Peyer's patch (tissue), 4 donors: ENCODE measurements at regions not wholly inside any gene's neighbourhood (a gene's known extent, or its start where the extent isn't known, plus 50 kb on each side); places are given as distances from the start of the nearest gene placed in this dataset.

Experiments used
- DNase-seq, 3 donors: peaks; one replicate each; pipeline ENCODE4 v3.0.0-alpha.2; 2017 to 2019
- H3K27ac ChIP-seq, 4 donors: fragments of 200-600 bp; sonication (generic); one replicate each; pipeline ENCODE4 v1.5.1; 2016 to 2019
- H3K27me3 ChIP-seq, 2 donors: fragments of 200-600 bp; sonication (generic); one replicate each; pipeline ENCODE4 v1.5.1; 2019
- H3K36me3 ChIP-seq, 3 donors: fragments of 200-600 bp; sonication (generic); one replicate each; pipeline ENCODE4 v1.5.1; 2016 to 2019
- H3K4me1 ChIP-seq, 4 donors: fragments of 200-600 bp; sonication (generic); one replicate each; pipeline ENCODE4 v1.5.1; 2016 to 2019
- H3K4me3 ChIP-seq, 4 donors: fragments of 200-600 bp; sonication (generic); 1 replicate in 3 of 4; 2 replicates in 1 of 4; pipeline ENCODE4 v1.5.1; 2016 to 2019; ENCODE audit warnings: mild to moderate bottlenecking in 1 of 4
- H3K9me3 ChIP-seq, 4 donors: fragments of 200-600 bp; sonication (generic); one replicate each; pipeline ENCODE4 v1.5.1; 2016 to 2019; ENCODE audit warnings: mild to moderate bottlenecking in 1 of 4
- POLR2A ChIP-seq, 2 donors: fragments of 450-650 bp; IDR thresholded peaks; one replicate each; pipeline ENCODE4 v1.5.1; 2017; ENCODE audit warnings: antibody characterized with exemption in 2 of 2, mild to moderate bottlenecking in 2 of 2, moderate library complexity in 2 of 2
- TF ChIP-seq, protein P1 (sequence below), 6 experiments: fragments of 450-650 bp in 4 of 6; fragments of 200-600 bp in 2 of 6; sonication (generic) in 1 of 6; IDR thresholded peaks; one replicate each; pipeline ENCODE4 v1.5.1; 2017 to 2019; ENCODE audit warnings: antibody characterized with exemption in 6 of 6, mild to moderate bottlenecking in 3 of 6, moderate library complexity in 1 of 6

DNA sequence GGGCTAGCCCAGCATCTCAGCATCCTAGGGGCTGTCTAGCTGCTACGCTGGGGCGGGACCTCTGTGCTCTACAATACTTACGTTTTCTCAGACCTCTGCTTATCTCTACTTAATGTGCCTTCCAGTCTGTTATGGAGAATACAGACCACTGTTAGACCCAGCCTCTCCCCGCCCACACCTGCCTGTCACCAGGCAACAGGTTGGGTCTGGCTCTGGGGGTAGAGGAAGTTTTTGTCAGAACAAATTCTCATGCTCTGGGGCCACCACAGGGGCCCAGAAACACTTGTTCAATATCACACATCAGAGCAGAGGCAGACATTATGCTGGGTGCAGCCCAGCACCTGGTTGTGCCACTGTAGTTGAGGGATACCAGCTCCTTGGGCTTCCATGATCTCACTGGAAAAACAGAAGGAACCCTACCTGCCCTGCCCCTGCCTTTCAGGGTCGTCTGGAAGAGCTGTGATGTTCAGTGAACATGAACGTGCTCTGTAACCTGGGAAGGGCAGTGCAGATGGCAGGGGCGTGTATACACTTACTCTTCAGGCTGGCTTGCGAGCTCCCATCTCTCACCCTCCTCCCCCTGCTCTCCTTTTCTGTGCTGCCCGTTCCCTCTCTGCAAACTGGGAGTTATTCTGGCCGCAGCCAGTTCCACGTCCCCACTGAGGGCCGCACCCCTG is 135.2 kb upstream of the PODXL start:
- no peaks in the 10 kb centered on the region for H3K36me3 ChIP-seq
- no peak overlapping the region for H3K4me3 ChIP-seq
- H3K27me3 ChIP-seq: no peaks in the 10 kb centered on the region
- no peak overlapping the region for H3K27ac ChIP-seq
- TF ChIP-seq, protein P1, sequence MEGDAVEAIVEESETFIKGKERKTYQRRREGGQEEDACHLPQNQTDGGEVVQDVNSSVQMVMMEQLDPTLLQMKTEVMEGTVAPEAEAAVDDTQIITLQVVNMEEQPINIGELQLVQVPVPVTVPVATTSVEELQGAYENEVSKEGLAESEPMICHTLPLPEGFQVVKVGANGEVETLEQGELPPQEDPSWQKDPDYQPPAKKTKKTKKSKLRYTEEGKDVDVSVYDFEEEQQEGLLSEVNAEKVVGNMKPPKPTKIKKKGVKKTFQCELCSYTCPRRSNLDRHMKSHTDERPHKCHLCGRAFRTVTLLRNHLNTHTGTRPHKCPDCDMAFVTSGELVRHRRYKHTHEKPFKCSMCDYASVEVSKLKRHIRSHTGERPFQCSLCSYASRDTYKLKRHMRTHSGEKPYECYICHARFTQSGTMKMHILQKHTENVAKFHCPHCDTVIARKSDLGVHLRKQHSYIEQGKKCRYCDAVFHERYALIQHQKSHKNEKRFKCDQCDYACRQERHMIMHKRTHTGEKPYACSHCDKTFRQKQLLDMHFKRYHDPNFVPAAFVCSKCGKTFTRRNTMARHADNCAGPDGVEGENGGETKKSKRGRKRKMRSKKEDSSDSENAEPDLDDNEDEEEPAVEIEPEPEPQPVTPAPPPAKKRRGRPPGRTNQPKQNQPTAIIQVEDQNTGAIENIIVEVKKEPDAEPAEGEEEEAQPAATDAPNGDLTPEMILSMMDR (IDR thresholded peaks at IDR 0.05): no peak
- TF ChIP-seq POLR2A (IDR thresholded peaks at IDR 0.05): no peak
- DNase-seq: no peak
- no peaks in the 10 kb centered on the region for H3K9me3 ChIP-seq
- peaks cover 0 to 8% (median 0%) of the 10 kb centered on the region in 4 donors for H3K4me1 ChIP-seq

DNA sequence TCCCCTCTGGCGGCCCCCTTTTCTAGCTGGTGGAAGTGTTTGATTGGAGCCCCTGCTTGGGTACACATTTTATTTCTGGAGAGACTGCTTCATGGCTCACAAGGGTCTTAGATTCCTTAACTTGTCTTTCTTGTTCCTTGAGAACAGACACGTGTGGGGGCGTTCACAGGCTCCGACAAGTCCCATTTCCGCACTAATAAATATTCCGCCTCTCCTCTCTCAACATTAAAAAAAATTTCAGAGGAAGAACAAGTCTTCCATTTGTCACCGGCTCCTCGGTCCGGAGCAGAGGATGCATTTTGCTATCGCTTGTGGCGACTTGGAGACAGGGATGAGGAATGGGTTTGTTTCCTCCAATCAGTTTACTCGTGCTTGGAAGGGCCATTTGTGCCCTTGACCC is 134.0 kb upstream of the PODXL start:
- no peaks in the 10 kb centered on the region for H3K36me3 ChIP-seq
- DNase-seq: no peak
- H3K27me3 ChIP-seq: no peaks in the 10 kb centered on the region
- H3K9me3 ChIP-seq: no peaks in the 10 kb centered on the region
- H3K27ac ChIP-seq: no peak overlapping the region
- TF ChIP-seq POLR2A (IDR thresholded peaks at IDR 0.05): no peak
- TF ChIP-seq, protein P1 (IDR thresholded peaks at IDR 0.05): no peak
- H3K4me1 ChIP-seq: peaks cover 0 to 8% (median 0%) of the 10 kb centered on the region in 4 donors
- H3K4me3 ChIP-seq: no peak overlapping the region

DNA sequence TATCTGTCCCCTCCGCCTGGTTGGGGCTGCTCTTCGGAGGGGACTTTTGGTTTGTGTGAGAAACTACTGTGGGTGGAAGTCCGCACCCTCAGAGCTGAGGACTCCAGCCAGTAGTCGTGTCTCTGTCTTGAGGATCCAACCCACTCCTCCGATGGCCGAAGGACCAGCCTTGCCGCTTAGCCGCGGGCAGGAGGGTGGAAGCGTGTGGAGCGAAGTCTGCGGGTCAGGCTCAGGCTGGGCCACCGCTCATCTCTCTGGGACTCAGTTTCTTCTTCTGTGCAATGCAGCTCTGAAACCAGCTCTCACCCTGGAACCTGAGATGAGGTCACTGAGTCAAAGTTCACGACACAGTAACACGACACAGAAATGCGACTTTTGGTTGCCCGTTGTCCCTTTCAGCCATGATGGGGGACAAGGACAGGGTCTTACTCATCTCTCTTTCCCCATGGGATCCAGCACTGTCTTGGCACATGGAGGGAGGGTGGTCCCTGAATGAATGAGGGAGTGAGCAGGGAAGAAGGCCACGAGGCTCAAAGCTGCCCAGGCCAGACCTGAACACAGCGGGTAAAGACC is 133.3 kb upstream of the PODXL start:
- Histone ChIP-seq H3K9me3 (no peaks in the 10 kb centered on the region), H3K36me3 (no peaks in the 10 kb centered on the region), H3K27ac (no peak overlapping the region), H3K4me1 (peaks cover 0 to 8% (median 0%) of the 10 kb centered on the region in 4 donors), H3K4me3 (no peak overlapping the region), H3K27me3 (no peaks in the 10 kb centered on the region)
- TF ChIP-seq POLR2A (IDR thresholded peaks at IDR 0.05): no peak
- DNase-seq: no peak

DNA sequence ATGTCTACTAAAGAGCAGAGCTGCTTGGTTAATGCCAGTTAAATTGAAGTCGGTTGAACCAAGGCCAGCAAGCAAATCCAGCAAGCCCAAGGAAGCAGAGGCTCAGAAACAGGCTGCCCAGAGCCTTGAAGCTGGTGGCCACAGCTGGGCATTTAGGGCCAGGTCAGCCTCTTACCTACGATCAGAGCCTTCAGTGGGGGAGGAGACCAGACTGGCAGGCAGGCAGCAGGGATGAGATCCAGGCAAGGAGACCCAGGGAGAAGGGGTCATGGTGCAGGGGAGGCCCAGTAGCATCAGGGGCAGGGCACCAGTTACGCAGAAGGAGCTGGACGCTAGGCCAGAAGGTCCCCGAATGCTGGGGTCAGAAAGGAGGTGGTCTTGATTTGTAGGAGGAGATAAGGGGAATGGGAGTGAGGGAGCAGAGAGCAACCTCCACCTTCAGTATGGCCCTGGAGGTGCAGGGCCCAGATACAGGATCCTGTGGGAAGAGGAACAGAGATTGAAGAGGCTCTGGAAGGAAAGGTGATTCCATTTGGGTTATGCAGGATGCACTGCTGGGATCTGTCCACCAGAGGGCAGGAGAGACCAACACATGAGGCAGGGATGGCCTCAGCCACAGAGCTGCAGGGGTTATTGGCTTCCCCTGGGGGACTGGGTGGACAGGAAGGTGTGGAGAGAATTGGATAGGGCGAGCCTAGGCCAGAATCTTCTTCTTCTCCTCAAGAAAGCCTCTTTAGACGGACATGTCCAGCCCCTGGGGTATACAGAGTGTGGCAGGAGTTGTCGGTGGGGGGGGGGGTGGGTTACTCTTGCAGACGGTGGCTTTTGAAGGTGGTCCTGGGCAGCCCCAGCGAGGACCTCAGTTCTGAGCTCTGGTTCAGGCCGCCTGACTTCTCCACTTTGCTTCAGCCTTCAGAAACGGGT is 132.6 kb upstream of the PODXL start:
- Histone ChIP-seq H3K9me3 (no peaks in the 10 kb centered on the region), H3K27ac (no peak overlapping the region), H3K4me3 (no peak overlapping the region), H3K27me3 (no peaks in the 10 kb centered on the region), H3K4me1 (peaks cover 0 to 8% (median 0%) of the 10 kb centered on the region in 4 donors), H3K36me3 (no peaks in the 10 kb centered on the region)
- TF ChIP-seq POLR2A (IDR thresholded peaks at IDR 0.05): no peak
- TF ChIP-seq, protein P1 (IDR thresholded peaks at IDR 0.05): peak; percentile 61 to 87 (median 83)
- DNase-seq: peak; percentile 45 to 87 (median 65)

DNA sequence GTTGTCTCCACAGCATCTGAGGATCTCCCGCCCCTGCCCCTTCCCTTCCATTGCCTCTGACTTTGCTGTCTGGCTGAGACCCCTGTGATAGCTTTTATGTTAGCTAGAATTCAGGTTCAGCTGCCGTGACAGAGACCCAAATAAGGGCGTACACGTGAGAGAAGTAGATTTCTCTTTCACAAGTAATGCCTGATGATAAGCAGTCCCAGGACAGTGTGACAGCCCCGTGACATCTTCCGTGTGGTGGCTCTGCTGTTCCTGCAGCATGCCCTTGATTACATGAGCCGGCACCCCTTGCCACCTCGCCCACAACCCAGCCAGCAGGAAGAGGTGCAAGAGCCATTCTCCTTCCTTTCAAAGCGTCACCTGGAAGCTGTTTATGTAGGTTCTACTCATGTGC is 130.9 kb upstream of the PODXL start:
- H3K4me3 ChIP-seq: no peak overlapping the region
- H3K4me1 ChIP-seq: peaks cover 0 to 8% (median 0%) of the 10 kb centered on the region in 4 donors
- no peaks in the 10 kb centered on the region for H3K36me3 ChIP-seq
- no peak overlapping the region for H3K27ac ChIP-seq
- no peak for DNase-seq
- no peaks in the 10 kb centered on the region for H3K27me3 ChIP-seq
- TF ChIP-seq, protein P1 (IDR thresholded peaks at IDR 0.05): no peak
- TF ChIP-seq POLR2A (IDR thresholded peaks at IDR 0.05): no peak
- no peaks in the 10 kb centered on the region for H3K9me3 ChIP-seq

DNA sequence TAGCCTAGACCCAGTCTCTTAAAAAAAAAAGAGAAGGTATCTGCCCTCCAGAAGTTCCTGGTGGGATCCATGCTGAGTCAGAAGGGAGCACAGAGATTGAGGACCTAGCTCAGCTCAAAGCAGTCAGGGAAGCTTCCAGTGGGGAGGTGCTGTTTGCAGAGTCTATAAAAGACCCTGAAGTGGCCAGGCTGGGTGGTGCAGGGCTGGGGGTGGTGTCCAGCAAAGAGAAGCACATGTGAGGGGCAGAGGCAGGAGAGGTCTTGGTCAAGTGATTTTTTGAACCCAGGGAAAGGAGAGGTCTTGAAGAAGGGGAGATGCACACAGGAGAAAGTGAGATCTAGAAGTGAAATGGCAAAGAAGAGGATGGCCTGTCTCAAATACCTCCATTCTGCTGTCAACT is 130.4 kb upstream of the PODXL start:
- H3K27me3 ChIP-seq: no peaks in the 10 kb centered on the region
- no peak overlapping the region for H3K27ac ChIP-seq
- H3K36me3 ChIP-seq: no peaks in the 10 kb centered on the region
- H3K4me1 ChIP-seq: peaks cover 0 to 3% (median 0%) of the 10 kb centered on the region in 4 donors
- DNase-seq: no peak
- no peak overlapping the region for H3K4me3 ChIP-seq
- no peaks in the 10 kb centered on the region for H3K9me3 ChIP-seq
- TF ChIP-seq, protein P1 (IDR thresholded peaks at IDR 0.05): no peak
- TF ChIP-seq POLR2A (IDR thresholded peaks at IDR 0.05): no peak
